Fibroblast of lung (primary cell): ENCODE measurements at regions not wholly inside any gene's neighbourhood (a gene's known extent, or its start where the extent isn't known, plus 50 kb on each side); places are given as distances from the start of the nearest gene placed in this dataset.
"Not testable (repeated sequence)": the region's sequence is repeated elsewhere in the genome, so short reads cannot be mapped to it uniquely, and the experiment has no call there.

Experiments used
- DNase-seq, 2 donors: peaks; one replicate each; pipeline versions ENCODE4 v3.0.0 to v3.0.0-alpha.2; 2010; ENCODE audit warnings: low read depth in 2 of 2
- H2AFZ ChIP-seq: 2 replicates; pipeline ENCODE4 v1.5.1; 2012; ENCODE audit warnings: low read length, control low read depth, inconsistent platforms
- H3K27ac ChIP-seq: 2 replicates; pipeline ENCODE4 v1.5.1; 2011; ENCODE audit warnings: low read length, control low read depth; ENCODE audit not compliant: insufficient read depth
- H3K27me3 ChIP-seq: 2 replicates; pipeline ENCODE4 v1.5.1; 2011; ENCODE audit warnings: mild to moderate bottlenecking, low read length; ENCODE audit not compliant: control insufficient read depth, insufficient read depth
- H3K36me3 ChIP-seq: 2 replicates; pipeline ENCODE4 v1.5.1; 2011; ENCODE audit warnings: low read length; ENCODE audit not compliant: control insufficient read depth, insufficient read depth
- H3K4me1 ChIP-seq: 2 replicates; pipeline ENCODE4 v1.5.1; 2011; ENCODE audit warnings: low read length; ENCODE audit not compliant: control insufficient read depth, insufficient read depth; ENCODE audit errors: extremely low read depth
- H3K4me2 ChIP-seq: 2 replicates; pipeline ENCODE4 v1.5.1; 2011; ENCODE audit warnings: low read length, control low read depth; ENCODE audit not compliant: insufficient read depth; ENCODE audit errors: extremely low read depth
- H3K4me3 ChIP-seq, 4 experiments: fragments of 200-600 bp in 1 of 4; sonication (generic) in 1 of 4; replicated peaks in 1 of 4; 2 replicates each; pipeline ENCODE4 v1.5.1; 2011 to 2016; ENCODE audit warnings: low read length in 4 of 4, low read depth in 3 of 4, mild to moderate bottlenecking in 3 of 4, control low read depth in 2 of 4, inconsistent platforms in 1 of 4, mixed read lengths in 1 of 4; ENCODE audit not compliant: insufficient read depth in 1 of 4; ENCODE audit errors: control extremely low read depth in 1 of 4
- H3K79me2 ChIP-seq: 2 replicates; pipeline ENCODE4 v1.5.1; 2012; ENCODE audit warnings: mild to moderate bottlenecking, low read length, inconsistent platforms; ENCODE audit not compliant: control insufficient read depth, insufficient read depth
- H3K9ac ChIP-seq: 2 replicates; pipeline ENCODE4 v1.5.1; 2011; ENCODE audit warnings: mild to moderate bottlenecking, low read length, control low read depth; ENCODE audit not compliant: insufficient read depth
- H3K9me3 ChIP-seq: 2 replicates; pipeline ENCODE4 v1.5.1; 2012; ENCODE audit warnings: low read depth, low read length; ENCODE audit not compliant: control insufficient read depth, insufficient read depth
- H4K20me1 ChIP-seq: 2 replicates; pipeline ENCODE4 v1.5.1; 2011; ENCODE audit warnings: low read length; ENCODE audit not compliant: control insufficient read depth, insufficient read depth; ENCODE audit errors: extremely low read depth
- CTCF ChIP-seq, 2 donors: IDR thresholded peaks in 1 of 2; conservative IDR thresholded peaks in 1 of 2; 1 replicate in 1 of 2; 2 replicates in 1 of 2; pipeline ENCODE4 v1.5.1; 2011 to 2012; ENCODE audit warnings: low read length in 2 of 2, control low read depth in 1 of 2, inconsistent platforms in 1 of 2, low read depth in 1 of 2, mild to moderate bottlenecking in 1 of 2
- EZH2 ChIP-seq: IDR thresholded peaks from 2 replicates; pipeline ENCODE4 v1.5.1; 2012; ENCODE audit warnings: low read length, control low read depth, mild to moderate bottlenecking; ENCODE audit errors: missing control alignments

- H2AFZ ChIP-seq: peak overlapping the region; percentile 23
- H3K79me2 ChIP-seq: no peaks in the 10 kb centered on the region
- TF ChIP-seq CTCF (conservative IDR thresholded peaks at IDR 0.05 in 1 of 2, IDR thresholded peaks at IDR 0.05 in 1 of 2; ENCODE audit: low read depth in 1 of 2, low read length in 2 of 2) (no peak), EZH2 (no peak)
- no peak overlapping the region for H3K4me3 ChIP-seq
- DNase-seq: no peak
- H3K36me3 ChIP-seq: no peaks in the 10 kb centered on the region
- H3K4me1 ChIP-seq: no peaks in the 10 kb centered on the region
- no peak overlapping the region for H3K4me2 ChIP-seq
- H3K27me3 ChIP-seq: no peaks in the 10 kb centered on the region
- H3K9ac ChIP-seq: no peak overlapping the region
- no peak overlapping the region for H3K27ac ChIP-seq
- H3K9me3 ChIP-seq: no peaks in the 10 kb centered on the region
- H4K20me1 ChIP-seq: no peaks in the 10 kb centered on the region
Measured at GRCh38 chr4:128758314-128758922, 51.1 kb upstream of the JADE1 start.

GRCh38 chr4:128757712-128758111 lies 51.8 kb upstream of the JADE1 start:
- TF ChIP-seq EZH2: no peak
- no peak for TF ChIP-seq CTCF (conservative IDR thresholded peaks at IDR 0.05 in 1 of 2, IDR thresholded peaks at IDR 0.05 in 1 of 2; ENCODE audit: low read depth in 1 of 2, low read length in 2 of 2)

GRCh38 chr4:128751354-128751753 lies 58.1 kb upstream of the JADE1 start:
- Histone ChIP-seq H2AFZ (no peak overlapping the region), H3K79me2 (no peaks in the 10 kb centered on the region), H3K36me3 (no peaks in the 10 kb centered on the region), H3K27me3 (no peaks in the 10 kb centered on the region), H3K4me3 (no peak overlapping the region), H4K20me1 (no peaks in the 10 kb centered on the region), H3K4me1 (no peaks in the 10 kb centered on the region), H3K27ac (no peak overlapping the region), H3K9ac (no peak overlapping the region), H3K9me3 (no peaks in the 10 kb centered on the region), H3K4me2 (no peak overlapping the region)
- DNase-seq: peak in 1 of 2 donors; percentile 30
- no peak for TF ChIP-seq CTCF (conservative IDR thresholded peaks at IDR 0.05 in 1 of 2, IDR thresholded peaks at IDR 0.05 in 1 of 2; ENCODE audit: low read depth in 1 of 2, low read length in 2 of 2)

More at GRCh38 chr4:128757712-128758111, 51.8 kb upstream of the JADE1 start:
- no peaks in the 10 kb centered on the region for H3K9me3 ChIP-seq
- no peaks in the 10 kb centered on the region for H4K20me1 ChIP-seq
- H2AFZ ChIP-seq: peak overlapping the region; percentile 34
- no peaks in the 10 kb centered on the region for H3K79me2 ChIP-seq
- no peaks in the 10 kb centered on the region for H3K4me1 ChIP-seq
- H3K4me2 ChIP-seq: peak overlapping the region; percentile 42
- H3K36me3 ChIP-seq: no peaks in the 10 kb centered on the region
- no peak overlapping the region for H3K4me3 ChIP-seq
- no peaks in the 10 kb centered on the region for H3K27me3 ChIP-seq
- H3K9ac ChIP-seq: no peak overlapping the region
- DNase-seq: peak in 1 of 2 donors; percentile 38
- H3K27ac ChIP-seq: no peak overlapping the region

GRCh38 chr4:128741748-128742147 lies 67.8 kb upstream of the JADE1 start:
- not testable (repeated sequence) for H3K9me3 ChIP-seq, H3K4me1 ChIP-seq, DNase-seq, H3K4me2 ChIP-seq, H2AFZ ChIP-seq, H3K79me2 ChIP-seq, H3K27ac ChIP-seq, H3K9ac ChIP-seq, H3K4me3 ChIP-seq, H4K20me1 ChIP-seq, H3K27me3 ChIP-seq, H3K36me3 ChIP-seq
